Epithelial cell of esophagus (primary cell): ENCODE measurements at regions not wholly inside any gene's neighbourhood (a gene's known extent, or its start where the extent isn't known, plus 50 kb on each side); places are given as distances from the start of the nearest gene placed in this dataset.

ENCODE experiments used
- DNase-seq: peaks from one replicate; pipeline ENCODE4 v3.0.0; 2010; ENCODE audit warnings: low read depth
- H3K4me3 ChIP-seq: 2 replicates; pipeline ENCODE4 v1.5.1; 2011; ENCODE audit warnings: mild to moderate bottlenecking, low read length, control low read depth
- TF ChIP-seq, protein P1 (sequence below): IDR thresholded peaks from 2 replicates; pipeline ENCODE4 v1.5.1; 2011; ENCODE audit warnings: low read depth, mild to moderate bottlenecking, low read length, control low read depth, inconsistent platforms; ENCODE audit not compliant: insufficient read depth; ENCODE audit errors: missing control alignments

DNA sequence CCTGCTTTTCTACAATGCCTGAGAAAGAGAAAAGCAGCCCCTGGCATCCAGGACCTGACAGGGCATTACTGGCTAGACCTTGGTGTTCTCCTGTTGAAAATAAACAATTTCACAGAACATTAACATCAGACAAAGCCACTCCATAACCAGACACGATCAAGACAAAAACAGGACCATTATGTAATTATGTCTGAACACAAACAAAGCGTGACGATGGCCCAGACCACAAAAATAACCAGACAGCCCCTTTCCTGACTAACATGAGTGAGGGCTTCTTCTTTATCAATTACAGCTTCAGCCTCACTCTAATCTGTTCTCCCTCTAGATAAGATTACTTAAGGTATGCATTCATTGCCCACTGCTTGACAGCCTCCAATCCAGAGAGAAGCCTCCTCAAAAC is 172.7 kb upstream of the LMCD1 start:
- TF ChIP-seq, protein P1, sequence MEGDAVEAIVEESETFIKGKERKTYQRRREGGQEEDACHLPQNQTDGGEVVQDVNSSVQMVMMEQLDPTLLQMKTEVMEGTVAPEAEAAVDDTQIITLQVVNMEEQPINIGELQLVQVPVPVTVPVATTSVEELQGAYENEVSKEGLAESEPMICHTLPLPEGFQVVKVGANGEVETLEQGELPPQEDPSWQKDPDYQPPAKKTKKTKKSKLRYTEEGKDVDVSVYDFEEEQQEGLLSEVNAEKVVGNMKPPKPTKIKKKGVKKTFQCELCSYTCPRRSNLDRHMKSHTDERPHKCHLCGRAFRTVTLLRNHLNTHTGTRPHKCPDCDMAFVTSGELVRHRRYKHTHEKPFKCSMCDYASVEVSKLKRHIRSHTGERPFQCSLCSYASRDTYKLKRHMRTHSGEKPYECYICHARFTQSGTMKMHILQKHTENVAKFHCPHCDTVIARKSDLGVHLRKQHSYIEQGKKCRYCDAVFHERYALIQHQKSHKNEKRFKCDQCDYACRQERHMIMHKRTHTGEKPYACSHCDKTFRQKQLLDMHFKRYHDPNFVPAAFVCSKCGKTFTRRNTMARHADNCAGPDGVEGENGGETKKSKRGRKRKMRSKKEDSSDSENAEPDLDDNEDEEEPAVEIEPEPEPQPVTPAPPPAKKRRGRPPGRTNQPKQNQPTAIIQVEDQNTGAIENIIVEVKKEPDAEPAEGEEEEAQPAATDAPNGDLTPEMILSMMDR = no peak
- no peak for DNase-seq
- H3K4me3 ChIP-seq = no peak overlapping the region

DNA sequence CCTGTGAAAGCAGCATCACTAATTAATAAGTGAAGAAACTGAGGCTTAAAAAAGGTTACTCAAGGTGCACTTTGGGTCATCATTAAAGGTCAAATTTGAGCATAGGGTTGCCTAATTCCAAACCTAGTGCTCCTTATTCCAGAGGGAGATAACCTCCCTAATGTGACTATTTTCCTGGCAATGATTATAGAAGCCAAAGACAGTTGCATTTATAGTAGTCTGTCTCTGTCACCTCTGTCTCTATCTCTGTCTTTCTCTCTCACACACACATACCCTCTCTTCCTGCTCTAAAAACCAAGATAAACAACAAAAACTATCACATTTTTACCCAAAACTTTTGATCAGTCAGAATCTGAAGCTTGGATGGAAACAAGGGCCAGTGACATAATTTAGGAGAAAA is 172.0 kb upstream of the LMCD1 start:
- H3K4me3 ChIP-seq = no peak overlapping the region
- TF ChIP-seq, protein P1 = no peak
- DNase-seq = no peak

DNA sequence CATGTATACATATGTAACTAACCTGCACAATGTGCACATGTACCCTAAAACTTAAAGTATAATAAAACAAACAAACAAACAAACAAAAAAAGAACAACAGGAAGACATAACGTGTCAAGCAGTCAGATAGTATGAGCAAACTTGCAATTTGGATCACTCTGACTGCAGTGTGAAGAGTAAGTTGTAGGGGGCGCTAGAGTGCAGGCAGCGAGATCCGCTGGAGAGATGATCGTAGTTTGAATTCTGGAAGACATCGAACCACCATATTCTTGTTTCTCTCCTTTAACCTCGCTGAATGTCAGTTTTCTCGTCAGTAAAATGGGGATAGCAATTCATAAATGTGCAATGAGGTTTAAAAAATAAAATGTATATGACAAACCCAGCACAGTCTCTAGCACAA is 165.2 kb upstream of the LMCD1 start:
- DNase-seq = no peak
- no peak overlapping the region for H3K4me3 ChIP-seq
- TF ChIP-seq, protein P1 = no peak

DNA sequence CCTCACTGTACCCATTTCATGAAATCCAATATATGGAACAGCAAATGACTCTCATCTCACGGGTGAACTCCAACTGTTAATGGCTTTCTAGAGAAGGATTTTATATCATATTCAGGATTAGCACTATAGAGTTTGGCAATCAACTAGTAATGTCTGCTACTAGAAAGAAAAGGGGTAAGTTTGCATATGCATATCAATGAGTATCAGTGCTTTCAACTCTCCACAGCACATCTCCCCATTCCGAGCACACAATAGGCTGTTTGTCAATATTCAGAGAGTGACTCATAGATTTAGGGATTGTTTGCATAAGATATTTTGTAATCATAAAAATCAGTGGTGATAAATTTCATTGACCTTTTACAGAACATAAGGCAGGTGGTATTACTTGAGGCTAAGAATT is 163.2 kb upstream of the LMCD1 start:
- no peak for DNase-seq
- TF ChIP-seq, protein P1 = no peak
- no peak overlapping the region for H3K4me3 ChIP-seq

DNA sequence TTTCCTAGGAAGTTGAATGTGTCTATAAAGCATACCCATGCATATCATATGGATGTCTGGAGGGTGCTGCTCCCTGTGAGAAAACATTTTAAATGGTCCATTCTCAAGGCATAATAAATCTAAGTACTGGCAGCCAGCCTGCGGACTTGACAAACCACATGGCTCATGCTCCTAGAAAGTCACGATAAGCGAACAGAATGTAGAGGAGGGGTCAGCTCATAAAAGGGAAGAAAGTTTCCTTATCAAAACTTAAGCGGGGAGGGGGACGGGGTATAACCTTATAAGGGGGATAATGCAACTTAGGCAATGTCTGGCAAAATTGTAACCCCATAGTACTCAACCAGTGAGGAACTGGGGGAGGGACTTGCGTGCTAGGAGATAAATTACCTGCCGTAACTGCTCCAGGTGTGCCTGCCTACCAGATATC is 159.8 kb upstream of the LMCD1 start:
- DNase-seq = no peak
- H3K4me3 ChIP-seq = no peak overlapping the region
- TF ChIP-seq, protein P1 = no peak

DNA sequence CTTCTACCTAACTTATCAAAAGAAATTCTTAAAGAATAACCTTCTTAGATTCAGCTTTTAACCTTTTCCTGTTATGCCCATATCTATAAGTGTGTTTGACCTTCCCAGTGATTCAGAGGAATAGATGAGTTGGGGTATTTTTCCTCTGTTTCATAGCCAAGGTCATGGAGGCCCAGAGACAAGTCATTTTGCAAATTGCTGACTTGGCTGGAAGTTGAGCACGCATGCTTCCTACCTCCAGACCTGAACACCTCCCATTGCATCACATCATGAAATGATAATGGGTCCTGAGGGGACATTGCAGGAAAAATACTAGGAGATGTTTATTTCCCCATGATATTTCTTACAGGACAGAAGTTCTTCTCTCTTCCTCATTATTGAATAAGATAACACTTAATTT is 158.6 kb upstream of the LMCD1 start:
- no peak overlapping the region for H3K4me3 ChIP-seq
- DNase-seq = no peak
- TF ChIP-seq, protein P1 = no peak

DNA sequence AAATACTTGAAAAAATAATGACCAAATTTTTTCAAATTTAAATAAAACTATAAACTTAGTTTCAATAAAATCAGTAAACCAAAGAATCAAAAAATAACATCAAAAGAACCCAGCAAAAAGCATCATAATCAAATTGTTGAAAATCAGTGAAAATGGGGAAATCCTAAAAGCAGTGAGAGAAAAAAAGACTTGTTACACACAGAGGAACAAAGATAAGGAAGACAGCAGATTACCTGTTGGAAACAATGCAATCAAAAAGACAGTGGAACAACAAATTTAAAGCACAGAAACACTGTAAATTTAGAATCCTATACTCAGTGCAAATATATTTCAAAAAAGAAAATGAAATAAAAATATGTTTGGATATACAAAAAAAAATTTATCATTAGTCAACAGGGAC is 156.2 kb upstream of the LMCD1 start:
- TF ChIP-seq, protein P1 = no peak
- H3K4me3 ChIP-seq = no peak overlapping the region
- DNase-seq = no peak
